HUDEP-2 (cell line): ENCODE measurements at regions not wholly inside any gene's neighbourhood (a gene's known extent, or its start where the extent isn't known, plus 50 kb on each side); places are given as distances from the start of the nearest gene placed in this dataset.

Source experiments
- DNase-seq, 76 experiments: peaks; one replicate each; lab custom pipeline; 2025; ENCODE audit not compliant: unreplicated experiment in 76 of 76; lab: John Stamatoyannopoulos, UW

DNA sequence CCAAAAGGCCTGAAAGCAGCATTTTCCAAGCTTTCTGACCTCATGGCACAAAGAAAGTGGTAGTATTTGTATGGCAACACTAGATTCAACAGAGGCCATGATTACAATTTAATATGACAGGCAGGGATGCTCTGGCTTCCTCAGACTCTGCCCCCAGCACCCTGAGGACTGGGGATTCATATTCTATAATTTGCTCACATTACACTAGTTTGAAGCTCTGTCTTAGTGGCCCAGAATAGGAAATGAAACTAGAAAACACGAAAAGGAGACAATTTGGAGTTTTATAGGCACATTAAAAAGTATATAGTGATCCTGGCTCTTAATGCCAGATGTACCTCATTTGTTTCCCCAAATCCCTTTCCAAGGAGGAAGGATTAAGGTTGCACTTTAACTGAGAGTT is 173.0 kb upstream of the STK17B start:
- no peak for DNase-seq

- no peak for DNase-seq
These were observed 182.3 kb upstream of the STK17B start for GRCh38 chr2:196353717-196354116.

- no peak for DNase-seq
These were observed 182.8 kb upstream of the STK17B start for GRCh38 chr2:196354186-196354585.

DNA sequence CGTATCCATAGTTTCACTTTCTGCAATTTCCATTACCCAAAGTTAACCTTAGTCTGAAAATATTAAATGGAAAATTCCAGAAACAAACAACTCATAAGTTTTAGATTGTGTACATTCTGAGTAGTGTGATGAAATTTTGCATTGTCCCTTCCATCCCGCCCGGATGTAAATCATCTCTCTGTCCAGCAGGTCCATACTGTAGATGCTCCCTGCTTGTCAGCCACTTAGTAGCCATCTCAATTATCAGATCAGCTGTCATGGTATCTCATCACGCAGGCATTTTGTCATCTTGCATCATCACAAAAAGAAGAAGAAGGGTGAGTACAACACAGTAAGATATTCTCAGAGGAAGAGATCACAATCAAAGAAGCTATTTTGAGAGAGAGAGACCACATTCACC is 185.0 kb upstream of the STK17B start:
- no peak for DNase-seq

DNA sequence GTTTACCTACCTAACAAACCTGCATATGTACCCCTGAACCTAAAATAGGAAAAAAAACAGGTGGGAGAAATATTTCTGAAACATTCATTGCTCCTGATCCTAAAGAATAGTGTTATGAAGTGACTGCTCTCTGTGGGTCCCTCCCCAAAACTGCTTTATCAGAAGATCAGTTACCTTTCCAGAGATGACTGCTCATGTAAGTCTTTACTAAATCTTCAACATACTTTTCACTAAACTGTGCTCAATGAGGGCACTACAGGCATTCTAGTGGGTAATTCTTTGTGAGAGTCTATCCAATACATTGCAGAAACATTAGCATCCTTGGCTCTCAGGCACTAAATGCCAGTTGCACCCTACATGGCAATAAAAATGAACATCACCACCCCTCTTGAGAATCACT is 189.3 kb upstream of the STK17B start:
- DNase-seq: no peak

- no peak for DNase-seq
These were observed 190.4 kb upstream of the STK17B start for GRCh38 chr2:196361606-196362326.

DNA sequence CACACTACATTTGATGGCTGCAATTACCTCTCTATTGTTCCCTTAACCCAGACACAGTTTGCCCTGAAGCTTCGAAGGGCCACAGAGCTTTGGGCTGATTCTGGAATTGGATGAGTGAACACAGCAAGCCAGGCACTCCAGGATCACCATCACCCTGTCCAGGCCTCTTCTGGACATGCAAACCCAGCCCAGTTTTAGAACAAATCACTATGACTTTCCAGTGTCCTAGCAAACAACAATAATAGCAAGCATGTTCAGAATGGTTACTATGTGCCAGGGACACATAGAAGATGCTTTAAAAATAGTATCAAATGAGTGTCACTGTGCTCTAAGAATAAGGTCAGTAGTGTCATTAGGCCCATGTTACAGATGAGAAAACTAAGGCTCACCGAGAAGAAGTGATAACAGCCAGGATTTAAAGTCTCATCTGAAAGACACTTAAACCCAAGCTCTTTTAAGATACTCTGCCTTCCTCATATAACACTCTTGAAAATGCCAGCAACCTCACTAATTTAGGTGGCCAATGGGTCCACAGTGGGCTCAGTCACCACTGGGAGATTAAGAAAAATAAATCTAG is 191.7 kb upstream of the STK17B start:
- no peak for DNase-seq

GRCh38 chr2:196365145-196365544 is 193.8 kb upstream of the STK17B start:
- DNase-seq: no peak

DNA sequence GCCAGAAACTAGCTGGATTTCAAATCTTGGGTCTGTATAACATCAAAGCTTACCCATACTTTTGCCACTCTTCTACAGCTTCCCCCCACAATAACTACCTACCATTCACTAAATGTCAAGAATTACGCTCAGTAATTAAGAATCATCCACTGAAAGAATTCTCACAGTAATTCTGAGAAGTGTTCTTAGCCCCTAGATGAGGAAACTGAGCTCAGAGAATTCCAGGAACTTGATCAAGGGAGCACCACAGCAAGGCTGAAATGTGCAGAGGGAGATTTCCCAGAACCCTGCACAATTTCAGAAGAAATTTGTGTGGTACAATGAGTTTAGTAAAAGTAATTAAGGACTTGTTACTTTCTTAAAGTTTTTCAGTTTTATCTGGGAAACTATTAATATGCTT is 194.5 kb upstream of the STK17B start:
- no peak for DNase-seq

- DNase-seq: no peak
These were observed 196.3 kb upstream of the STK17B start for GRCh38 chr2:196367633-196368032.

GRCh38 chr2:196368546-196369225 is 197.3 kb upstream of the STK17B start:
- DNase-seq: no peak

- no peak for DNase-seq
These were observed 198.6 kb upstream of the STK17B start for GRCh38 chr2:196369967-196370366.

DNA sequence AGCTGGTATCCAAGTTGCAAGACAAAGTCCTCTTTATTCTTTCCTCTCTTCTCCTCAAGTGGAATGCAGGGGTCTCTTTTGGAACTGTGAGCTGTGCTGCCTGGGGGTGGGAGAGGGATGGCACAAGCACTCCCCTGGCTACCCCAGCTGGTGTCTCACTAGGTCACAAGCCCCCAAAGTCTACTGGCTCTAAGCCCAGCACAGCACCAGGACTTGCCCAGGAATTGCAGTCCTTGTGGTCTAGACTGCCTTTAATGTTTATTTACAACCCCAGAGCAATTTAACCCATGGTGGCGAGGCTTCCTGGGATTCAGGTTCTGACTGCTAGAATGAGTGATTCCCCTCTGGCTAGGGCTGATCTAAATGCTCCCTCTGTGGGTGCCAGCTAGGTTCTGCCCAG is 199.0 kb upstream of the STK17B start:
- DNase-seq: no peak

DNA sequence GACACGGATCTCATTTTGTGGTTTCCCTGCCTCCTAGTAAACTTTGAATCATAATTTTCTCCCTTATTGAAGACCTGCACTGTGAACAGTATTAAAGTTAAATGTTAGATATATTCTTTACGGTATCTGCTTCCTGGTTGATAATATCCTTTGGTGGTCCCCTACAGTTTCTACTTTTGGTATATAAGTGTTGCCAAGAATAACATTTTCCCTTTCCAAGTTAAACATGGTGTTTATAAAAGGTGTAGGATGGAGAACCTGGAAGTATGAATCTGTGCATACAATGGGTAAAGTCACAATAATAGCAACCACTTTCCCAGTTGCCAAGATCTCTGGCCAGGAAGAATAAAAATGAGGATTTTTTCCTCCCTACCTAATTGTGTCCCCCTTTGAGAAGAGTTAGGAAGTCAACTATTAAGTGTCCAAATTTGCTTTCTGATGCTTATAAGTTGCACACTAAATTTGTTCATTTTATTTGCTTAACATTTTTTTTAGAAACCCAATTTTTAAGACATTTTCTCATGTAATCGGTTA is 201.0 kb upstream of the STK17B start:
- no peak for DNase-seq

DNA sequence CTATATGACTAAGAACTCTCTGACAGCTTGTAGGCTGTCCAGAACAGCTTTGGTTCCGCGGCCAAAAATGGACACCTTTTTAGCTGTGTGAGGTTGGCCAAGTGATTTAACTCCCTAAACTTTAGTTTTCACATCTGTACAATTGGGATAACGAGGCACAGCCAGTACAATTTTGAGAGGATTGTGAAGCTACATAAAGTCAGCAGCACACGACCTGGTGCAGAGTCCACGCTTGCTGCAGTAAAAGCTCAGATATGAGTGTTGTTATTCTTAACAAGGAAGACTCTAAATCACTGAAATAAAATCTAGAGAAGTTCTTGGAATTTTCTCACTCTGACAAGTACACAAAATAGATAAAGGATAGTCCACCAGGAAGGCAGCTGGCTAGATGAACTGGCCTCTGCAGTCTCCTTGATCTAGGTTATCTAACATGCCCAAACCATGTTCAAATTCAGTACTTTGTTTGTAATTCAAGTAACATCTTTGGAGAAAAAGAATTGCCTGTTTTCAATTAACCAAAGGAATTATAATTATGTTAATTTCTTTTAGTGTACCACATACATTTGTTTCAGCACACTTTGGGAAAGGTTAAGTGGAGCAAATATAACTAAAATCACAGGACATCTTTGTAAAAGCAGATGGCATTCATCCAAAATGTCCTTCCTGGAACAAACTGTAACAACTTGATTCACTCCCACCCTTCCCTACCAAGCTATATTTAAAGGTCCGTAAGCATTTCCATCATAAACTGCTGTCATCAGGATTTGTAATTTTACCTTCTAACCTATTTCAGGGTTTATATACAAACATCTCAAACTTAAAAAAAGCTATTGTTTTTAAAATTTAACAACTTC is 201.7 kb upstream of the STK17B start:
- no peak for DNase-seq

- DNase-seq: no peak
These were observed 205.9 kb upstream of the STK17B start for GRCh38 chr2:196376984-196377877.

- no peak for DNase-seq
These were observed 208.2 kb upstream of the STK17B start for GRCh38 chr2:196379600-196379999.

GRCh38 chr2:196380098-196380497 is 208.7 kb upstream of the STK17B start:
- DNase-seq: no peak

DNA sequence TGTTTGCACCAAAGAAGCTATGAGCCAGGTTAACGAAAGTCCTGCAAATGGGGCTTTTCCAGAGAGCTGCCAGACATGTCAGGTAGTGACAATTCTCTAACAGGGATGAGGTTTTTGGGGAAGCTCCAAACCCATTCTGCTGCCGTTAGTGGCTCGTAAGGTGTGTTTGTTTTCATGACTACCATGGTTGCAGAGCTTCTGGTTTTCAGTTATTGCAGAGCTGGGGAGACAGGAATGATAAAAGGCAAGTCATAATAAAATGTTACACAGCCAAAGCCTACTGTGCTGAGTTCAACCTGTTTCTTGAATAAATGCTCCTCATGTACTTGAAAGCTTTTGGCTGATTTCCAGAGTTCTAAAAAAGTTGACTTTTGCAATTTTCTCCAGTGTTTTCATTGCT is 209.2 kb upstream of the STK17B start:
- no peak for DNase-seq

- no peak for DNase-seq
These were observed 210.1 kb upstream of the STK17B start for GRCh38 chr2:196381464-196381863.
